ENCODE measurements at regions not wholly inside any gene's neighbourhood (a gene's known extent, or its start where the extent isn't known, plus 50 kb on each side); places are given as distances from the start of the nearest gene placed in this dataset.

GRCh38 chr6:8688821-8689220, 253.5 kb upstream of the SLC35B3 start:
- DNase-seq (ENCODE audit: low spot score) (no peak), ATAC-seq (no peak)
- intact Hi-C loops (cut with DNase I): no loop called here

GRCh38 chr6:8686077-8686476, 250.7 kb upstream of the SLC35B3 start:
- DNase-seq (ENCODE audit: low spot score): no peak
- intact Hi-C loops (cut with DNase I): no loop called here
- no peak for ATAC-seq

DNA sequence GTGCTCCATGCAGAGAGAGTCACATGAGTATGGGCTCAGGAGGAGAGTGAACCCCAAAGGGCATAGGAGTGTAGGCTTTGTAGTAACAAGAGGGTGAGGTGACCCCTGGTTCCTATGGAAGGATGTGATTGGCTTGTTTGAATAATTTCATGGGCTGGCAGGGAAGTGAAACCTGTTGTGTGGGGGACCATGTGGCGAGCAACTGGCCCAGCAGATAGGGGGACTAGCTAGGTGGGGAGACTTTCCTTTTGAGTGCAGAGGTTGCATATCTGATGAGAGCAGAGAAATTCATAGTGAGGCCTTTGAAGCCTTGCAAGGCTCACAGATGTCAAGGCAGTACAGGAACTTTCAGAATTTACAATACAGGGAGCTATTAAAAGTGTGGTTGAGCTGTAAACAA, 247.9 kb upstream of the SLC35B3 start:
- intact Hi-C loops (cut with DNase I): no loop called here
- DNase-seq (ENCODE audit: low spot score) (no peak), ATAC-seq (no peak)

- intact Hi-C loops (cut with DNase I): no loop called here
- DNase-seq (ENCODE audit: low spot score) (no peak), ATAC-seq (no peak)
Measured at GRCh38 chr6:8679823-8680222, 244.5 kb upstream of the SLC35B3 start.

DNA sequence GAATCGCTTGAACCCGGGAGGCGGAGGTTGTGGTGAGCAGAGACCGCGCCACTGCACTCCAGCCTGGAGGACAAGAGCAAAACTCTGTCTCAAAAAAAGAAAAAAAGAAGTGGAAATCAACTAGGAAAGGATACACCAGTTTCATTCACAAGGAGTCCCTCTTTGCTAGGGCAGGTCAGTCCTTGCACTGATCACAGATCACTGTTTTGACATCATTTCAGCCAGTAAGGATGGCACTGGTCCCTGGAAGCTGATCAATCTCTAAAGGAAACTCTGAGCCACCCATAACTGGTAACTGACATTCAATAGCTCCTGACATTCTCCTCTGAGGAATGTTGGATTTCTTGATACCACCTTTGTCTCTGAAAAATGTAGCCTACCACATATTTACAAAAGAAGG, 243.1 kb upstream of the SLC35B3 start:
- ATAC-seq (no peak), DNase-seq (ENCODE audit: low spot score) (no peak)
- intact Hi-C loops (cut with DNase I): no loop called here

DNA sequence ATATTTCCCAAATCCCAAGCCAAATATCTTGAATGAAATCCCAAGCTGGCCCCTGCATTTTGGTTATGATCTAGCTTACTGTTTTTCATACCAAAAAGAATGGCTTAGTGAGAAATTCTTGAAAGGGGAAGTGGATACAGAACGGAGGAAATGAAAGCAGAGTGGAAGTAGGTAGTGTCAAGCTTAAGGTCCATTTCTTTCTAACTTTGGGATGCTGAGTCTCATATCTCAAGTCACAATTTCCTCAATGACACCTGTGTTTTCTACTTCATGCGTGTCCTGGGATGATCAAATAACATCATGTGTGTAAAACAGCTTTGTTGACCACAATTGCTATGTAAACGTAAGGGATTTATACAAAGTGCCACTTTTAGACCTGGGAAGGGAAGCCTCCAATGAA, 238.8 kb upstream of the SLC35B3 start:
- intact Hi-C loops (cut with DNase I): no loop called here
- DNase-seq (ENCODE audit: low spot score): no peak
- ATAC-seq: no peak

DNA sequence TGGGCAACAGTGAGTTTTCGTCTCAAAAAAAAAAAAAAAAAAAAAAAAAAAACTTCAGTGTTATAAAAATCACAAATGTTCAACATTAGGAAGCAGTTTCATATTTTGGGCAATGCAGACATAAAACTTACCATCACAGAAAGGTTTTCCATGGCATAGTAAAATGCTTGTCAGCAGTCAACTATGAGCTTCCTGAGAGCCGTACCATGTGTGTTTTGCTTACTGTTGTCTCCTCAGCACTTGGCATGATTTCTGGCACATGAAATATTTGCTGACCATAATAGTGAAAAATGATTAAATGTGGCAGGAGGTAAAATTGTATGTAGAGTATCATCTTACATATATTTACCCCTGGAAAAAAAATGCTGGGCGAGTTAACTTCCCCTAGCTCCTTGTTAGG, 237.5 kb upstream of the SLC35B3 start:
- ATAC-seq: no peak
- DNase-seq (ENCODE audit: low spot score): no peak
- intact Hi-C loops (cut with DNase I): no loop called here

- no peak for ATAC-seq
- no peak for DNase-seq (ENCODE audit: low spot score)
- intact Hi-C loops (cut with DNase I): no loop called here
Measured at GRCh38 chr6:8670792-8671191, 235.4 kb upstream of the SLC35B3 start.

DNA sequence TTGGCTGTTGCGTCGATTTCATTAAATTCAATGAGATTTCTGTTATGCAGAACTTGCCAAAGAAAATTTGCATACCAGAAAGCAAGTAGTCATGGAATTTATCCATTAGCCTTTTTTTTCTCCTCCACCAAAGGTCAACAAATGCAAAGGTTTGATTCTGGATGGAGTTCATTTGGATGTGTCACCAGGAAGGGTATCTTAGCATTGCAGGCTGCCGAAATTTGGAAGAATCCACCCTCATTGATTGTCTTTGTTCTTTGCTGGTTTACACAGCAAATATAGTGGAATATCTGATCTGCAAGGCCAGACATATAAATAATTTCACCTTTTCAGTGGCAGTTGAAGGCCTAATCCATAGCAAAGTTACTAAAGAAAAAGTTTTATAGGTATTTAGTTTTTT, 229.4 kb upstream of the SLC35B3 start:
- ATAC-seq: no peak
- intact Hi-C loops (cut with DNase I): no loop called here
- no peak for DNase-seq (ENCODE audit: low spot score)

DNA sequence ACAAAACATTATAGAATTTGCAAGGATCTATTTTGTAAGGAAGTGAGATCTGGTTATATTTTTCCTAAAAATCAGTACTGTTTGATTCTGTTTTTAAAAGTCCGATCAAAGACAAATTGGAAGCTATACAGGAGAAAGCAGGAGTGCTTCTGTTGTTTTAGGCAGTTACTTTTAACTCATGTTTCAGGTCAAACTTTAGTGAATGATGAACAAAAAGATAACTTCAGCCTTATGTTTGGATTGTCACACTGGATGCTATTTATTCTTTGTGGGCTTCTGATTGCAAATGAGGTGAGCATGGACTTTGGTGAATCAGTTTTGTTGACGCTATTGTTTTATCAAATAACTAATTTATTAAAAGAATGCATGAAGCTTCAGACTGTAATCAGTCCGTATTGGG, 228.7 kb upstream of the SLC35B3 start:
- no peak for DNase-seq (ENCODE audit: low spot score)
- intact Hi-C loops (cut with DNase I): no loop called here
- no peak for ATAC-seq

GRCh38 chr6:8659404-8660189, 224.3 kb upstream of the SLC35B3 start:
- no peak for DNase-seq (ENCODE audit: low spot score)
- intact Hi-C loops (cut with DNase I): no loop called here
- no peak for ATAC-seq

GRCh38 chr6:8658416-8658815, 223.1 kb upstream of the SLC35B3 start:
- intact Hi-C loops (cut with DNase I): no loop called here
- ATAC-seq (no peak), DNase-seq (ENCODE audit: low spot score) (no peak)

DNA sequence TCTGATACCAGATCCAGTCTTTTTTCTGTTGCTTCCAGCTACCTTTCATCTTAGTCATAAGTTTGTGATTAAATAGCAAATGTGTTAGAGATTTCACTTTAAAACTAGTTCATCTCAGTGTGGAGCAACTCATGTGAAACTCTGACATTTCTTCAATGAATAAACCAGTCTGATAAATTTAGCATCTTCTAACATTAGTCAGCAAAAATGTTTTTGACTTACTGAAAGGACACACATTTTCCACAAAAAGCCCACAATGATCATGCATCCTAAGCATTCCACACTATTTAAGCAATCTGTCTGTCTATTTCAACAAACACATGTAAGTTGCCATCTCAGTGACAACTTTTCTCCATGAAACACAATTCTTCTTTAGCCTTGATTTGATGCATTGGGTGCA, 222.2 kb upstream of the SLC35B3 start:
- intact Hi-C loops (cut with DNase I): no loop called here
- DNase-seq (ENCODE audit: low spot score): no peak
- no peak for ATAC-seq

- DNase-seq (ENCODE audit: low spot score): no peak
- ATAC-seq: no peak
- intact Hi-C loops (cut with DNase I): no loop called here
Measured at GRCh38 chr6:8655670-8656454, 220.5 kb upstream of the SLC35B3 start.

GRCh38 chr6:8652710-8653109, 217.4 kb upstream of the SLC35B3 start:
- intact Hi-C loops (cut with DNase I): no loop called here
- no peak for ATAC-seq

GRCh38 chr6:8651998-8652397, 216.7 kb upstream of the SLC35B3 start:
- DNase-seq (ENCODE audit: low spot score) (no peak), ATAC-seq (no peak)
- intact Hi-C loops (cut with DNase I): no loop called here

More at GRCh38 chr6:8652710-8653109, 217.4 kb upstream of the SLC35B3 start:
- DNase-seq (ENCODE audit: low spot score): no peak

DNA sequence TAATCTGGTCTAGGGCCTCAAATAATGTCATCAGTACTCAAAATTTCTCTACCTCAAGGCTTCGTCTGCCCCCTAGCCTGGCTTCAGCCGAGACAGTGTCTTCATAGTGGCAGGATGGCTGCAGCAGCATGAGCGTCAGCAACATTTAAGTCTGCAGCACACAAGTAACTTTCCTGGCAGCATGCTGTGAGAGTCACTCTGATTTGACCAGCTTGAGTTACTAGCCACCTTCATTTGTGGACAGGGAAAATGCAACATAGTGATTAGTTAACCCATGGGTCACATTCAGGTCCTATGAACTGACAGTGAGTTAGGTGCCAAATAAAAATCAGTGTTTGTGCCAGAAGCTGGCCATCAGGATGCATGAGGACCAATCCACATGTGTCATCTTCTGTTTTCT, 209.9 kb upstream of the SLC35B3 start:
- ATAC-seq: no peak
- DNase-seq (ENCODE audit: low spot score): no peak
- intact Hi-C loops (cut with DNase I): no loop called here

- DNase-seq (ENCODE audit: low spot score) (no peak), ATAC-seq (no peak)
- intact Hi-C loops (cut with DNase I): no loop called here
Measured at GRCh38 chr6:8644306-8644705, 209.0 kb upstream of the SLC35B3 start.

GRCh38 chr6:8642854-8643253, 207.5 kb upstream of the SLC35B3 start:
- ATAC-seq (no peak), DNase-seq (ENCODE audit: low spot score) (no peak)
- intact Hi-C loops (cut with DNase I): no loop called here

GRCh38 chr6:8642131-8642530, 206.8 kb upstream of the SLC35B3 start:
- ATAC-seq: peak; percentile 98
- no peak for DNase-seq (ENCODE audit: low spot score)
- intact Hi-C loops (cut with DNase I): no loop called here
